ENCODE measurements at regions not wholly inside any gene's neighbourhood (a gene's known extent, or its start where the extent isn't known, plus 50 kb on each side); places are given as distances from the start of the nearest gene placed in this dataset.

DNA sequence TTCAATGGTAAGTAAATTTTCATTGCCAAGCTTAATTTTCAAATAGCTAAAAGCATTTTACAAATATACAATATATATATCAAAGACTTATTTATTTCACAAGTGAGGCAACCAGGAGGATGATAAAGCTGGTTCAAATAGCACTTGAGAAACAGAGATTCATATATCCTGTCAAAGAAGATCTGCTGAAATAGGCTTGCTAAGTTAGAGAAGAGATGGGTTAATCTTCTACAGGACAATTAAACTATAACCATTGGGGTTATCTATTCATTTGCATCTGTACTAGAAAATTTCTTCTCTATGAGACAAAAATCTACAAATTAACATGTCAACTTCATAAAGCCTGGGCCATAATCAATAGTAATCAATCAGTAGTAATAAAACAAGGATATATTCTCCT, 637.7 kb upstream of the UBE2E2 start:
- Histone ChIP-seq H3K36me3 (ENCODE audit: control insufficient read depth in 2 of 2, insufficient read depth in 1 of 2, low read length in 2 of 2) (no peaks in the 10 kb centered on the region), H3K4me3 (ENCODE audit: low read depth, low read length) (no peak overlapping the region), H3K27ac (ENCODE audit: extremely low read depth, low read depth, low read length) (no peak overlapping the region), H3K4me1 (ENCODE audit: control insufficient read depth, insufficient read depth, low read length) (no peaks in the 10 kb centered on the region), H3K9me3 (ENCODE audit: control insufficient read depth, insufficient read depth, low read depth, low read length) (no peaks in the 10 kb centered on the region)
- CTCF ChIA-PET: interaction anchor here (1.2 kb wide), 1 partner anchor 8 kb away, joined by 3 read pairs; no protein-coding TSS in a partner anchor
- TF ChIP-seq ZNF677 (tag by site-specific recombination; IDR thresholded peaks at IDR 0.05) (no peak), ZBTB10 (tag by site-specific recombination; IDR thresholded peaks at IDR 0.05) (no peak)
- POLR2A ChIA-PET: no interaction called here

DNA sequence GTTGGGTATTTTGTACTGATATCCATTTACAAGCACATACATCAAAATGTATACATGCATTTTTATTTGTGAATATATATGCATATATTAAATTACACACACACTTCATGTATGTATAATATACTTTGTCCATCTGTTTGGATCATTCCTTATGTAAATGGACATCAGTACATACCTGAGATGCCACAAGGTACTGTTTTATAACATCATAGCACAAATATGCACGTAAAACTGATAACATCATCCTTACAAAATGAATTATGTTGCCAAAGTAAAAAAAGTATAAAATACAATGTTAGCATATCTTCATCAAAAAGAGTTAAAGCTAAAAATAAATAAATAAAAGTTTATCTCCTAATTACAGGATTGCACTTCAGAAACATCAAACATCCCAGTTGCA, 634.8 kb upstream of the UBE2E2 start:
- no peaks in the 10 kb centered on the region for H3K36me3 ChIP-seq (ENCODE audit: control insufficient read depth in 2 of 2, insufficient read depth in 1 of 2, low read length in 2 of 2)
- no peak overlapping the region for H3K4me3 ChIP-seq (ENCODE audit: low read depth, low read length)
- H3K9me3 ChIP-seq (ENCODE audit: control insufficient read depth, insufficient read depth, low read depth, low read length): no peaks in the 10 kb centered on the region
- ChIA-PET POLR2A (no interaction called here), CTCF (no interaction called here)
- H3K4me1 ChIP-seq (ENCODE audit: control insufficient read depth, insufficient read depth, low read length): no peaks in the 10 kb centered on the region
- TF ChIP-seq ZNF701 (tag by site-specific recombination; IDR thresholded peaks at IDR 0.05) (no peak), ZSCAN16 (tag by site-specific recombination; IDR thresholded peaks at IDR 0.05) (no peak), ZSCAN4 (tag by site-specific recombination; IDR thresholded peaks at IDR 0.05) (no peak), ZNF350 (tag by site-specific recombination; IDR thresholded peaks at IDR 0.05) (no peak), ZNF600 (tag by site-specific recombination; IDR thresholded peaks at IDR 0.05) (no peak), ZNF362 (tag by site-specific recombination; IDR thresholded peaks at IDR 0.05) (no peak), ZNF155 (tag by site-specific recombination; IDR thresholded peaks at IDR 0.05) (no peak), GLIS2 (tag by site-specific recombination; IDR thresholded peaks at IDR 0.05) (no peak), BCL11B (tag by site-specific recombination; IDR thresholded peaks at IDR 0.05; ENCODE audit: low read depth) (no peak), ZBTB20 (tag by site-specific recombination; IDR thresholded peaks at IDR 0.05) (no peak), ZEB2 (tag by site-specific recombination; IDR thresholded peaks at IDR 0.05) (no peak), ZNF433 (tag by site-specific recombination; IDR thresholded peaks at IDR 0.05; ENCODE audit: low read depth) (no peak), KLF1 (tag by site-specific recombination; IDR thresholded peaks at IDR 0.05) (no peak), ZNF16 (tag by site-specific recombination; IDR thresholded peaks at IDR 0.05; ENCODE audit: low read depth) (no peak), ZNF10 (tag by site-specific recombination; IDR thresholded peaks at IDR 0.05) (no peak)
- TF ChIP-seq, protein P1, sequence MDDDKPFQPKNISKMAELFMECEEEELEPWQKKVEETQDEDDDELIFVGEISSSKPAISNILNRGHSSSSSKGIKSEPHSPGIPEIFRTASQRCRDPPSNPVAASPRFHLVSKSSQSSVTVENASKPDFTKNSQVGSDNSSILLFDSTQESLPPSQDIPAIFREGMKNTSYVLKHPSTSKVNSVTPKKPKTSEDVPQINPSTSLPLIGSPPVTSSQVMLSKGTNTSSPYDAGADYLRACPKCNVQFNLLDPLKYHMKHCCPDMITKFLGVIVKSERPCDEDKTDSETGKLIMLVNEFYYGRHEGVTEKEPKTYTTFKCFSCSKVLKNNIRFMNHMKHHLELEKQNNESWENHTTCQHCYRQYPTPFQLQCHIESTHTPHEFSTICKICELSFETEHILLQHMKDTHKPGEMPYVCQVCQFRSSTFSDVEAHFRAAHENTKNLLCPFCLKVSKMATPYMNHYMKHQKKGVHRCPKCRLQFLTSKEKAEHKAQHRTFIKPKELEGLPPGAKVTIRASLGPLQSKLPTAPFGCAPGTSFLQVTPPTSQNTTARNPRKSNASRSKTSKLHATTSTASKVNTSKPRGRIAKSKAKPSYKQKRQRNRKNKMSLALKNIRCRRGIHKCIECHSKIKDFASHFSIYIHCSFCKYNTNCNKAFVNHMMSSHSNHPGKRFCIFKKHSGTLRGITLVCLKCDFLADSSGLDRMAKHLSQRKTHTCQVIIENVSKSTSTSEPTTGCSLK (tag by site-specific recombination; IDR thresholded peaks at IDR 0.05): no peak
- TF ChIP-seq, protein P2, sequence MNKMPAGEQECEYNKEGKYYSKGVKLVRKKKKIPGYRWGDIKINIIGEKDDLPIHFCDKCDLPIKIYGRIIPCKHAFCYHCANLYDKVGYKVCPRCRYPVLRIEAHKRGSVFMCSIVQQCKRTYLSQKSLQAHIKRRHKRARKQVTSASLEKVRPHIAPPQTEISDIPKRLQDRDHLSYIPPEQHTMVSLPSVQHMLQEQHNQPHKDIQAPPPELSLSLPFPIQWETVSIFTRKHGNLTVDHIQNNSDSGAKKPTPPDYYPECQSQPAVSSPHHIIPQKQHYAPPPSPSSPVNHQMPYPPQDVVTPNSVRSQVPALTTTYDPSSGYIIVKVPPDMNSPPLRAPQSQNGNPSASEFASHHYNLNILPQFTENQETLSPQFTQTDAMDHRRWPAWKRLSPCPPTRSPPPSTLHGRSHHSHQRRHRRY (tag by site-specific recombination; IDR thresholded peaks at IDR 0.05): no peak
- TF ChIP-seq, protein P3, sequence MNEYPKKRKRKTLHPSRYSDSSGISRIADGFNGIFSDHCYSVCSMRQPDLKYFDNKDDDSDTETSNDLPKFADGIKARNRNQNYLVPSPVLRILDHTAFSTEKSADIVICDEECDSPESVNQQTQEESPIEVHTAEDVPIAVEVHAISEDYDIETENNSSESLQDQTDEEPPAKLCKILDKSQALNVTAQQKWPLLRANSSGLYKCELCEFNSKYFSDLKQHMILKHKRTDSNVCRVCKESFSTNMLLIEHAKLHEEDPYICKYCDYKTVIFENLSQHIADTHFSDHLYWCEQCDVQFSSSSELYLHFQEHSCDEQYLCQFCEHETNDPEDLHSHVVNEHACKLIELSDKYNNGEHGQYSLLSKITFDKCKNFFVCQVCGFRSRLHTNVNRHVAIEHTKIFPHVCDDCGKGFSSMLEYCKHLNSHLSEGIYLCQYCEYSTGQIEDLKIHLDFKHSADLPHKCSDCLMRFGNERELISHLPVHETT (tag by site-specific recombination; IDR thresholded peaks at IDR 0.05): no peak
- no peak overlapping the region for H3K27ac ChIP-seq (ENCODE audit: extremely low read depth, low read depth, low read length)

All from HEK293 (cell line).